ENCODE measurements at regions not wholly inside any gene's neighbourhood (a gene's known extent, or its start where the extent isn't known, plus 50 kb on each side); places are given as distances from the start of the nearest gene placed in this dataset.

- TF ChIP-seq RNF2 (IDR thresholded peaks at IDR 0.05; ENCODE audit: borderline replicate concordance, low read depth, low read length, missing control alignments, poor library complexity, severe bottlenecking) (no peak), SP1 (IDR thresholded peaks at IDR 0.05; ENCODE audit: low read depth, low read length) (no peak), SIRT6 (IDR thresholded peaks at IDR 0.05; ENCODE audit: low read length) (no peak), ATF2 (IDR thresholded peaks at IDR 0.05; ENCODE audit: low read length) (no peak), ZNF274 (IDR thresholded peaks at IDR 0.05; ENCODE audit: borderline replicate concordance, extremely low read depth, low read length) (no peak), CHD7 (IDR thresholded peaks at IDR 0.05; ENCODE audit: insufficient replicate concordance, low read length) (no peak)
These were observed 92.7 kb upstream of the FN1 start (continued) for GRCh38 chr2:215528555-215528954.

Data from H1 (cell line).